ENCODE measurements at regions not wholly inside any gene's neighbourhood (a gene's known extent, or its start where the extent isn't known, plus 50 kb on each side); places are given as distances from the start of the nearest gene placed in this dataset.

GRCh38 chr9:129377931-129378661 lies 200.0 kb upstream of the IER5L start:
- TF ChIP-seq POLR2A (IDR thresholded peaks at IDR 0.05) (no peak), CTCF (IDR thresholded peaks at IDR 0.05) (no peak)
